GM21528 (cell line): ENCODE measurements at regions not wholly inside any gene's neighbourhood (a gene's known extent, or its start where the extent isn't known, plus 50 kb on each side); places are given as distances from the start of the nearest gene placed in this dataset.
"Not testable (repeated sequence)": the region's sequence is repeated elsewhere in the genome, so short reads cannot be mapped to it uniquely, and the experiment has no call there.

Experiments used
- ATAC-seq: cut with Tn5 transposase; IDR thresholded peaks from one replicate; pipeline ENCODE4 v1.9.1; 2021; ENCODE audit warnings: mild to moderate bottlenecking, moderate library complexity; ENCODE audit not compliant: unreplicated experiment, low FRiP score

GRCh38 chr6:26231006-26231587, 133.9 kb upstream of the BTN3A2 start:
- no peak for ATAC-seq

GRCh38 chr6:26232306-26232939, 132.6 kb upstream of the BTN3A2 start:
- ATAC-seq, result no peak

GRCh38 chr6:26232940-26233648, 131.9 kb upstream of the BTN3A2 start:
- peak; percentile 6 for ATAC-seq

- peak; percentile 36 for ATAC-seq
These were observed 131.2 kb upstream of the BTN3A2 start for GRCh38 chr6:26233649-26234420.

- peak; percentile 53 for ATAC-seq
These were observed 130.3 kb upstream of the BTN3A2 start for GRCh38 chr6:26234421-26235301.

- no peak for ATAC-seq
These were observed 129.7 kb upstream of the BTN3A2 start for GRCh38 chr6:26235302-26235670.

- not testable (repeated sequence) for ATAC-seq
These were observed 125.6 kb upstream of the BTN3A2 start for GRCh38 chr6:26239415-26239814.

GRCh38 chr6:26240157-26241032, 124.6 kb upstream of the BTN3A2 start:
- ATAC-seq, result peak; percentile 63

GRCh38 chr6:26241033-26241895, 123.7 kb upstream of the BTN3A2 start:
- ATAC-seq, result no peak

GRCh38 chr6:26243132-26243531, 121.9 kb upstream of the BTN3A2 start:
- ATAC-seq, result no peak

- no peak for ATAC-seq
These were observed 121.2 kb upstream of the BTN3A2 start for GRCh38 chr6:26243752-26244151.

- ATAC-seq, result no peak
These were observed 118.9 kb upstream of the BTN3A2 start for GRCh38 chr6:26246058-26246457.

GRCh38 chr6:26246553-26246952, 118.4 kb upstream of the BTN3A2 start:
- ATAC-seq, result no peak

- peak; percentile 13 for ATAC-seq
These were observed 115.4 kb upstream of the BTN3A2 start for GRCh38 chr6:26249707-26249956.

GRCh38 chr6:26249957-26250697, 114.9 kb upstream of the BTN3A2 start:
- peak; percentile 46 for ATAC-seq

- no peak for ATAC-seq
These were observed 114.3 kb upstream of the BTN3A2 start for GRCh38 chr6:26250698-26251044.

GRCh38 chr6:26251354-26252076, 113.5 kb upstream of the BTN3A2 start:
- ATAC-seq, result peak; percentile 54
